Tibial artery (tissue), 4 donors: ENCODE measurements at regions not wholly inside any gene's neighbourhood (a gene's known extent, or its start where the extent isn't known, plus 50 kb on each side); places are given as distances from the start of the nearest gene placed in this dataset.

ENCODE experiments used
- DNase-seq, 2 donors: peaks; one replicate each; pipeline ENCODE4 v3.0.0-alpha.2; 2019
- H3K27ac ChIP-seq, 2 donors: fragments of 200-600 bp; sonication (generic) in 1 of 2; 1 replicate in 1 of 2; 2 replicates in 1 of 2; pipeline ENCODE4 v1.5.1; 2018 to 2019; ENCODE audit warnings: mild to moderate bottlenecking in 1 of 2
- H3K27me3 ChIP-seq, 2 donors: fragments of 200-600 bp; sonication (generic) in 1 of 2; one replicate each; pipeline versions ENCODE4 v1.5.1 to v1.6.0; 2016 to 2019
- H3K36me3 ChIP-seq, 3 donors: fragments of 200-600 bp; sonication (generic) in 2 of 3; one replicate each; pipeline ENCODE4 v1.5.1; 2016 to 2019; ENCODE audit warnings: mild to moderate bottlenecking in 2 of 3
- H3K4me1 ChIP-seq, 4 donors: fragments of 200-600 bp; sonication (generic) in 2 of 4; 1 replicate in 3 of 4; 2 replicates in 1 of 4; pipeline ENCODE4 v1.5.1; 2016 to 2019
- H3K4me3 ChIP-seq, 2 donors: fragments of 200-600 bp; sonication (generic) in 1 of 2; 1 replicate in 1 of 2; 2 replicates in 1 of 2; pipeline ENCODE4 v1.5.1; 2018 to 2019; ENCODE audit warnings: mild to moderate bottlenecking in 2 of 2
- H3K9me3 ChIP-seq, 3 donors: fragments of 200-600 bp; sonication (generic) in 1 of 3; one replicate each; pipeline ENCODE4 v1.5.1; 2016 to 2019
- intact Hi-C: fragments of 100-400 bp; cut with DNase I; formaldehyde crosslinking; loops from one replicate; pipeline ENCODE4 v1.15.0; 2023; ENCODE audit warnings: low total_unique reads
- TF ChIP-seq, protein P1 (sequence below), 2 experiments: fragments of 200-600 bp in 1 of 2; fragments of 450-650 bp in 1 of 2; IDR thresholded peaks; one replicate each; pipeline ENCODE4 v1.5.1; 2017 to 2019; ENCODE audit warnings: antibody characterized with exemption in 2 of 2, mild to moderate bottlenecking in 1 of 2, moderate library complexity in 1 of 2

DNA sequence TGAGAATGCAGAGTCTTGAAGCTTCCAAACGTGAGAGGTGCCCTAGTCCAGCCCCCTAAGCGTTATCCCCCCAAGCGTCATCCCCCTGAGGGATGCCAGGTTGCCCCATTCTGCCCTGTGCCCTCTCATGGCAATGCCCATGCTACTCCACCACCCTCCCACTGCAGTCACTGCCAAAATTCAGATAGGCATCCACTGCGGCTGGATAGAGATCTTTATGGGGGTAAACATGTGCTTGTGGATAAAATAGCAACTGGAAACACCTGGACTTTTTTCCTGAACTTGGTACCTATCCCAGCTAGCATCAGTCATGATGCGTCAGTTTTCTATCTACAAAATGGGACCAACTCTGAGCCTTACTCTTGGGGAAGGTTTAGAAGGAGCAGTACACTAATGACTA, 92.7 kb upstream of the HOXC13 start:
- peaks cover 0 to 23% of the 10 kb centered on the region in 2 donors for H3K27me3 ChIP-seq
- intact Hi-C loops = no loop called here
- TF ChIP-seq, protein P1, sequence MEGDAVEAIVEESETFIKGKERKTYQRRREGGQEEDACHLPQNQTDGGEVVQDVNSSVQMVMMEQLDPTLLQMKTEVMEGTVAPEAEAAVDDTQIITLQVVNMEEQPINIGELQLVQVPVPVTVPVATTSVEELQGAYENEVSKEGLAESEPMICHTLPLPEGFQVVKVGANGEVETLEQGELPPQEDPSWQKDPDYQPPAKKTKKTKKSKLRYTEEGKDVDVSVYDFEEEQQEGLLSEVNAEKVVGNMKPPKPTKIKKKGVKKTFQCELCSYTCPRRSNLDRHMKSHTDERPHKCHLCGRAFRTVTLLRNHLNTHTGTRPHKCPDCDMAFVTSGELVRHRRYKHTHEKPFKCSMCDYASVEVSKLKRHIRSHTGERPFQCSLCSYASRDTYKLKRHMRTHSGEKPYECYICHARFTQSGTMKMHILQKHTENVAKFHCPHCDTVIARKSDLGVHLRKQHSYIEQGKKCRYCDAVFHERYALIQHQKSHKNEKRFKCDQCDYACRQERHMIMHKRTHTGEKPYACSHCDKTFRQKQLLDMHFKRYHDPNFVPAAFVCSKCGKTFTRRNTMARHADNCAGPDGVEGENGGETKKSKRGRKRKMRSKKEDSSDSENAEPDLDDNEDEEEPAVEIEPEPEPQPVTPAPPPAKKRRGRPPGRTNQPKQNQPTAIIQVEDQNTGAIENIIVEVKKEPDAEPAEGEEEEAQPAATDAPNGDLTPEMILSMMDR (IDR thresholded peaks at IDR 0.05) = no peak
- H3K9me3 ChIP-seq = no peaks in the 10 kb centered on the region
- H3K27ac ChIP-seq = no peak overlapping the region
- H3K4me1 ChIP-seq = peaks cover 0 to 11% (median 5%) of the 10 kb centered on the region in 4 donors
- no peak overlapping the region for H3K4me3 ChIP-seq
- H3K36me3 ChIP-seq = no peaks in the 10 kb centered on the region
- no peak for DNase-seq

DNA sequence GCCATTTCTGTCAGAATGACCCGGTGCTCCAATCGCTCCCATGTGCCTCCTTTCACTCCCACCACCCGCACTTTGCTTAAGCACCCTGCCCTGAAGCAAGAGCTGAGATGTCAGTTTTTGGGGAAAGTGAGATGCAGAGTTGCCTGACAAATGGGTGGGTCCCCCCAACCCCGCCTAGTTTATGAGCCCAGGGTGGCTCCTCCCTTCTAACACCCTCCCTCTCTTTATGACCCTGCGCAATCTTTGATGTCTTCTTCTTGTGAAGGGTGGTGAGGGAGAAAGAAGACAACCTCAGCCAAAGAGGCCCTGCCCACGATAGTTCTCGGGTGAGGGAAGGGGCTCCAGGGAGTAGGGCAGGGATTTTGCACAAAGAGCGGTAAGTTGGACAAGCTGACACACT, 89.5 kb upstream of the HOXC13 start:
- H3K36me3 ChIP-seq = no peaks in the 10 kb centered on the region
- DNase-seq = no peak
- H3K27ac ChIP-seq = no peak overlapping the region
- no peaks in the 10 kb centered on the region for H3K9me3 ChIP-seq
- H3K4me3 ChIP-seq = no peak overlapping the region
- TF ChIP-seq, protein P1 (IDR thresholded peaks at IDR 0.05) = no peak
- H3K4me1 ChIP-seq = peaks cover 0 to 11% (median 5%) of the 10 kb centered on the region in 4 donors
- H3K27me3 ChIP-seq = peaks cover 0 to 10% of the 10 kb centered on the region in 2 donors
- intact Hi-C loops = no loop called here

DNA sequence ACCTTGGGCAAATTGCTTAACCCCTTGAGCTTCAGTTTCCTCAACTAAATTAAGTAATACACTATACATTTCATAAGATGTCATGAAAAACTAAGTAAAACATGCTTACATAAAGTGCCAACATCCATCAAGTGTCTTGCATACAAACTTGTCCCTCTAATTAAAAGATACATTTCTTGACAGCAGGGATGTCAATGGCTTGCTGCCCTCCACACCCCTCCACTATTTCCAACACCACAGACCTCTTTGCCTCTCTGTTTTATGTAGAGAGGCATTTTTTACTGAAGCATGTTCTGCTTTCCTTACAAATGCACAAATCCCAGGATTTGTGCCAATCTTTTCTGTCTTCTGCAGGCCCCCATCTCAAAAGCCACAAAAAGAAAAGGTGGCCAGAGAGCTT, 89.0 kb upstream of the HOXC13 start:
- Histone ChIP-seq H3K27me3 (peaks cover 0 to 11% of the 10 kb centered on the region in 2 donors), H3K27ac (no peak overlapping the region), H3K36me3 (no peaks in the 10 kb centered on the region), H3K4me1 (peaks cover 0 to 11% (median 5%) of the 10 kb centered on the region in 4 donors), H3K9me3 (no peaks in the 10 kb centered on the region), H3K4me3 (no peak overlapping the region)
- intact Hi-C loops = no loop called here
- TF ChIP-seq, protein P1 (IDR thresholded peaks at IDR 0.05) = no peak
- DNase-seq = no peak

DNA sequence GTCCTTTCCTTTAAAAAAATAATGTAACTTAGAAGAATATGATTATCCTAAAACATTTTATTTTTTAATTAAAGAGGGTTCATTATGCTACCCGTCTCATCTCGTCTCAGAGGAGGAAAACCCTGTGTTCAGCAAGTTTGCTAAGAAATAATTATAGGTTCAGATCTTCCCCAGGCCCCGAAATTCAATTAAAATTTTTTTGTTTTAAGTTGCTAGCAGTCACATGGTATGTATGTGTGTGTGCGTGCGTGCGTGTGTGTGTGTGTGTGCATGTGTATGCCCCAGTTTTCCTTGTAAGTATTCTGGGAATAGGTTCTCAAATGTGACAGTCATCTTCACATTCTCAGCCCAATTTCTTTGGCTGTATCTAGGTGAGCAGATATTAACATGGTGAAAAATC, 86.6 kb upstream of the HOXC13 start:
- H3K4me1 ChIP-seq = no peaks in the 10 kb centered on the region
- DNase-seq = no peak
- TF ChIP-seq, protein P1 (IDR thresholded peaks at IDR 0.05) = no peak
- H3K27me3 ChIP-seq = peaks cover 0 to 13% of the 10 kb centered on the region in 2 donors
- H3K27ac ChIP-seq = no peak overlapping the region
- no peaks in the 10 kb centered on the region for H3K9me3 ChIP-seq
- no peak overlapping the region for H3K4me3 ChIP-seq
- no peaks in the 10 kb centered on the region for H3K36me3 ChIP-seq
- intact Hi-C loops = no loop called here

DNA sequence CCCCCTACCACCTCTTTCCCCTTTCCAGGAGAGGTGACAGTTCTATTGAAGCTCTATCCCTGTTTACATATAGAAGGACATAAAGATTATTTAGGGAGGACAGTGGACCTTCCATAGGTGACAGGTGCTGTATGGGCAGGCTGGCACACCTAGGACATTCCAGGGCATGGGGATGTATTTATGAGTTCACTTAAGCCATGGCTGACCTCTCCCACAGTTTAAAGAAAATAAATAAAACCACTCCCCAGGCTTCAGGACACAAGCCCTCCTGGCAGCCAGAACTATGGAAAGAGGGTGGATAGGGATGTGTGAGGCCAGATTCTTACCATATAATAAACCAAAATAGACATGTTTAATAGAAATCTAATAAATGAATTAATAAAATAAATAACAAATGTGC, 85.6 kb upstream of the HOXC13 start:
- no peaks in the 10 kb centered on the region for H3K36me3 ChIP-seq
- no peak overlapping the region for H3K4me3 ChIP-seq
- peaks cover 0 to 14% of the 10 kb centered on the region in 2 donors for H3K27me3 ChIP-seq
- DNase-seq = no peak
- TF ChIP-seq, protein P1 (IDR thresholded peaks at IDR 0.05) = no peak
- no peak overlapping the region for H3K27ac ChIP-seq
- no peaks in the 10 kb centered on the region for H3K9me3 ChIP-seq
- intact Hi-C loops = no loop called here
- no peaks in the 10 kb centered on the region for H3K4me1 ChIP-seq

DNA sequence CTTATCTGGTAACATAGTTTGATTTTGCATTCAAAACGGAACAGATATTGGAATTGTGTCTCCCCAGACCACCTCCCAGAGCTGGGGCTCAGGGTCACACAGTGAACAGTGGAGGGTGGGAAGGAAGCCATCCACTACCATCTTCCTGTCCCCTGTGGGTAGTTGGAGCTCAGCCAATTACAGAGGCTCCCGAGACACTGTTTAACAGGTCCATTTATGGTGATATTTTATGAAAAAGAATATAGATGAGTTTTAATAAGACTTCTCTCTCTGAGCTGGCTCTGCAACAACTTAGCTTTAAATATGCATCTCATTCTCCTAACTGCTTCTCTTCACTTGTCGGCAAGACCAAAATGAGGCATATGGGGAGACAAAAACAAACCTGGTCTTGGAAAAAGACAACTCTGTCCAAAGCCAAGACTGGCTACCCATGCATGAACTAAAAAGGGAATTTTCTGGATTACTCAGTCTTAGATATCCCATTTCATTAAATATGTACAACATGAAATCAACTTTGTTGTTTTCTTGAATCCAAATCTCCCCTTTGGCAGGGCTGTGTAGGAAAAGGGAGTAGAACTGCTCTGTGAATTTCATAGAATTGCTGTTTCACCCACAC, 83.8 kb upstream of the HOXC13 start:
- peaks cover 0 to 16% of the 10 kb centered on the region in 2 donors for H3K27me3 ChIP-seq
- DNase-seq = no peak
- H3K9me3 ChIP-seq = no peaks in the 10 kb centered on the region

More for the DNA sequence above, 83.8 kb upstream of the HOXC13 start:
- Histone ChIP-seq H3K27ac (no peak overlapping the region), H3K4me3 (no peak overlapping the region), H3K4me1 (no peaks in the 10 kb centered on the region), H3K36me3 (no peaks in the 10 kb centered on the region)
- TF ChIP-seq, protein P1 (IDR thresholded peaks at IDR 0.05) = no peak
- intact Hi-C loops = no loop called here
